CD4-positive, alpha-beta T cell treated with Interleukin-17A for 4 hours (primary cell): ENCODE measurements at regions not wholly inside any gene's neighbourhood (a gene's known extent, or its start where the extent isn't known, plus 50 kb on each side); places are given as distances from the start of the nearest gene placed in this dataset.

ENCODE experiments used
- DNase-seq: peaks from one replicate; pipeline ENCODE4 v3.0.0-alpha.2; 2020; ENCODE audit warnings: mixed read lengths

DNA sequence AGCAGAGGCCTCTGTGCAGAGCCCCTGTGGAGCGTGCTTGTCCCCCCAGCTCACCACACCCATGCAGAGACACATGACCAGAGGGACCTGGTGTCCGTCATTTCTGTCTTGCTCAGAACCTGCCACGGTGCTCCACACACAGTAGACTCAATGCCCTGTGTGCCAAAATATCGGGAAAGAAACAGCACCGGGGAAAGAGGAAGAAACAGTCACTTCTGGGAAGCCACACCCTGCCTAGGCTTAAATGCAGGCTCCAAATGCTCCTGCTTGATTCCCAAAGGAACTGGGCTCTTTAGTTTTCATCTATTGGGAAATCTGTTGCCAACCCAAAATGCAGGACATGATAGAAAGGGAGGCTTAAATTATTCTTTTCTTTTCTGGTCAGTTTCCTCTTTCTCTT is 503.9 kb downstream of the CD83 start:
- DNase-seq = no peak

DNA sequence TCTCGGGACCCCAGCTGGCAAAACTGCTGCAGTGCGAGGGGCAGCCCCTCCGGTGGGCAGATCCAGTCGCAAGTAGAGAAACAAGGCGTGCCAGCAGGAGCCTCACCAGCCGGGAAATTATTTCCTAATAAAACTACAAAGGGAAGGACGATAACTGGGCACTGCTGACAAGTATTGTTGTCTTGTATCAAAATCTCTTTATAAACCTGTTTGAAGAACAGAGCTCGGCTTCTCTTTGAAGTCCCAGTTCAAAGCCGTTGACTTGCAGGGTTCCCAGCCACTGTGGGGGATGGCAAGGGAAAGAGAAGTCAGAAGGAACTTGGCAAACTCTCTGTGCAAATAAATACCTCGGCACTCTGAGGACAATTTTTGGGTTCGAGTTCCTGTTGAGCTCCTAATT is 504.5 kb downstream of the CD83 start:
- peak; percentile 30 for DNase-seq

DNA sequence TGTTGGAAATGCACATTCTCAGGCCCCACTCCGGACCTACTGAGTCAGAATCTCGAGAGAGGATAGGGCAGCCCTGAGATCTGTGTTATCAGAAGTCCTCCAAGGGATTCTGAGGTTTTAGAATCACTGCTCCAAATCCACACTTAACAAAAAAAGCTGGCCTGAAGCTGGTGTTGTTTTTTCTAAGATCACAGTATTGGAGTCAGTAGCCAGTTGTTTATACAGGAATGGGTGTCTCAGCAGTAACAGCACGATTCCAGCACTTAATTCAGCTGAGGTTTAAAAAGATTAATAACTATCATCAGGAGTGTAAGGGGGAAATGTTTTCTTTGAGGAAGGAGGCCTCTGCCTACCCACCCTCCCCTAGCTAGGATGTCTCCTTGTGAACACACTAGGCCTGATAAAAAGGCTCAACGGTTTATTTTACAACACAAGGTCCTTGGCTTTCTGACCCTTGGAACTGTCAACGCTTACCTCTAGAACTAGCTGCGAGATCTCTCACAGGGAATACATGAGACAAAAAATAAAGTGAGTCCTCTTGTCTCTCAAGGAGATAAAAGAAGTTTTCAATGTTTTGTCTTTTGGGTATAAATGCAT is 505.4 kb downstream of the CD83 start:
- DNase-seq = no peak

DNA sequence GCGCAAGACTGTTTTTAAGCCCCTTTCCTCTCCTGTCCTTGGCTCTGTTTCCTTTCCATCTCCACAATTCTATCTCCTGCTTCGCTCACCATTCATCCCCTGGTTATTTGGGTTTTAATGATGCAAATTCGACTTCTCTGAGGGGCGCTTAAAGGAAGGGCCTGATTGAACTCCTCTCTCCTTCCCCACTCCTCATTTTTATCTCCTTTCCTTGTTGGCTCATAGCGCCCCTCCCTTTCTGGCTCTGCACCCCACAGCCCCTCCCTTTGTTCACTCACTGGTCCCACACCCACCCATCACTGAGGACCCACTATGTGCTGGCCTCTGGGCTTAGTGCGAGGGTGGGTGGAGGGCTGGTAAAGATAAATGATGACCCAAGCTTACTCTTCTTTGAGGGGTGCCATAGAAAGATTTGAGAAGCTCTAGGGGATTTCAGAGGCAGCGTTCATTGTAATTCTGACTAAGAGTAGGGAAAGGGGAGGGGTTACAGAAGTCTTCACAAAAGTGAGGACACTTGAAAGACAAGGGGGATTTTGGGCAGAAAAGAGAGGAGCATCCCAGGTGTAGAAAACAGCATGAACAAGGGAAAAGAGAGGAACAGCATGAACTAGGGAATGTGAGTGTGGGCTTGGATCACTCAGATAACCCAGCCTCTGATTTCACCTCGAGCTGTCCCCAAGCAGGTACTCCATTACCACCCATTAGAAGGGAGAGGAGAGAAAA is 507.8 kb downstream of the CD83 start:
- DNase-seq = no peak

DNA sequence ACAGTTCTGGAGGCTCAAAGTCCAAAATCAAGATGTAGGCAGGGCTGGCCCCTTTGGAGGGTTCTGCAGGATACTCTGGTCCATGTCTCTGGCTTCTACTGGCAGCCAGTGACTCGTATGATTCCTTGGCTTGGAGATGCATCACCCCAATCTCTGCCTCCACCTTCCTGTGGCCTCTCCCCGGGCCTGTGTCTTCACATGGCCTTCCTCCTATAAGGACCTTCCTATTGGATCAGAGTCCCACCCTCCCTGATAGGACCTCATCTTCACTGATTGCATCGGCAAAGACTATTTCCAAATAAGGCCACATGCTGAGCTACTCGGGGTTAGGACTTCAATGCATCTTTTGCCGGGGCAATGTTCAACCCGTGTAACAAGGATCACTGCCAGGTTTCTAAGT is 509.0 kb downstream of the CD83 start:
- DNase-seq = no peak

DNA sequence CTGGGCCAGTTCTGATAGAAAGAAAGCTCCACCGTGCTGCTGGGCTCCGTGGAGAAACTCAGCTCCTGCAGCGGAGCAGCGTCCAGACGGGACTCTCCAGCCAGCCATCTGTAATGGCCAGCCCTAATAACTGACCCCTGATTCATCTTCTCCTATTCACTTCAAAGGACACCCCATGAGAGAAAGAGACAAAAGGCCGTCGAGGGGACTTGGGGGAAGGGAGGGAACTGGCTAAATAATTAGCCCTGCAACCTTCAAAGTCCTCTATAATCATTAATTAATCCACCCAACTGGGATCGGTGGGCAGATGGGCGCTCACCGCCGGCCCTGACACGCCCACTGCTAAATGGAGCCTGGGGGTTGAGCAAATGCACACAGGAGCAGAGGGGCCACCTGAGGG is 512.4 kb downstream of the CD83 start:
- no peak for DNase-seq

DNA sequence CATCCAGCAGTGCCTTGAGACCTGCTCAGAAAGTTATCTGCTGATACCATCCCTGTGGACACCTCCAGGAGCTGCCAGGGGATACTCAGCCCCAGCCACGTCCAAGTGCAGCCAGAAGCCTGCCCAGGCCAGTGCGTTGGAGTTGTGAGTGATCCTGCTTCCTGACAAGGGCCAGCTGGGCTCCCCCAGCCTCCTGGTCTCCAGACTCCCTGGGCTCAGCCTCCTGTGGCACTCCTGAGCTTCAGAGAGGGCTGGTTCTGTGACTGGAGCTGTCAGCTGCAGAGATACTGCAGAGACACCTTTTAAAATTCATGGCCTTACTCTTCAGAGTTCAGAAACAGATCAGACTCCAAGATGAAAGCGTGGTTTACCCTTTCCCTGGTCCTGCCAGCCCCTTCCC is 515.9 kb downstream of the CD83 start:
- DNase-seq = peak; percentile 7

DNA sequence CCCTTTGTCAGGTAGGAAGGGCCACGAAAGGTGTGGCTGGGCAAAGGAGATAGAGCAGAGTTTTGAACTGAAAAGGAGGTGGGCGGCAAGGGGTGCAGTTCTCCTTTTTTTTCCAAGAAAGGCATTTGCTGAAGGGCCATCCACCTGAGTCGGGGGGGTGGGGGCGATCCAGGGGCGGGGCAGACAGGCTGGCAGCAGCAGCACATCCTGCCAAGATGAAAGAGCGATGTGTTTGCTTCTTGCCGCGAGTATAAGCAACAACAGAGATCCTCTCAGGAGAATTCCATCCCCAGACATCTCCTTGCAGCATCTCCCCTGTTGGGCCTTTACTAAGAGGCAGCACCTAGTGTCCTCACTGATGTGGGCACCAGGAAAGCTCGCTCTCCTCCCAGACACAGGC is 516.5 kb downstream of the CD83 start:
- peak; percentile 70 for DNase-seq

DNA sequence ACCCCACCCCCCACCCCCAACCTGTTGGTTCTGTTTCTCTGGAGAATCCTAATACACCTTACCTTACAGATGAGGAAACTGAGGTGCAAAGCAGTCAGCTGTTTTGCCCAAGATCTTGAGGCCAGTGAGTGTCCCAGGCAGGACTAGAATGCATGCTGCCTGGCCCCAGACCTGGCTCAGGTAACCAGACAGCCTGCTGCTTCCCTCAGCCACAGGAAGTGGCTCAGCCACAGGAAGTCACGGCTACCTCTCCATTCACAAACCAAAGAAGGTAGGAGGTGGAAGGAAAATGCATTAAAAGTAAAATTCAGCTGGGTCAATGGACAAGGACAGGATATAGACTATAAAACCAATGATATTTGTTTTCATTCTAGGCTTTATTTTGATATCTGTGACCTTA is 517.6 kb downstream of the CD83 start:
- DNase-seq = peak; percentile 72

DNA sequence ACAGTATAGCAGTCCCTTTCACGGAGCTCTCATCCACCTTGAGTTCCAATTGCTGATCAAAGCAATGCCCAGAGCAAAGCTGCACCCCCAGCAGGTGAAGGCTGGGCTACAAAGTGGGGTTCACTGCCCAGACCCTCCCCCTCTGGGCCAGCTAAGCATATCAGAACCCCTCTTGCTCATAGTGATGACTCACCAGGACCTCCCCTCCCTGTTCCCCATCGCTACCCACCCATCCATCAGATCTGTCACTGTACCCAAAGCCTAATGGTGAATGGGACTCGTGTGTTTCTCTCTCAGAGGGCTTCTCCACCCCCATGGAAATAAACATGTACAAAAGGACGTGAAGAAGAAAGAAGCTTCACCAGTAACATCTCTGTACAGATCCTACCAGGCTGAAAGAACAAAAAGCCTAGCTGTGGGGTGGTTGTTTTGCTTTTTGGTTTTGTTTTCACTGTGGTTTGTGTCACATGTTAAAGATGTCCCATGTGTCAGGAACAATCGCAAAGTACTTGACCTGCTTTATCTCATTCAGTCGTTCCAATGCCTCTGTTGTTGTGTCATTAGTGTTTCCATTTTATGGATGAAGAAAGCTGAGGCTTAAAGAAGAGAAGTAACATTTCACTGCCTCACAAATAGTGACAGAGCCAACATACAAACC is 518.5 kb downstream of the CD83 start:
- peak; percentile 37 for DNase-seq

DNA sequence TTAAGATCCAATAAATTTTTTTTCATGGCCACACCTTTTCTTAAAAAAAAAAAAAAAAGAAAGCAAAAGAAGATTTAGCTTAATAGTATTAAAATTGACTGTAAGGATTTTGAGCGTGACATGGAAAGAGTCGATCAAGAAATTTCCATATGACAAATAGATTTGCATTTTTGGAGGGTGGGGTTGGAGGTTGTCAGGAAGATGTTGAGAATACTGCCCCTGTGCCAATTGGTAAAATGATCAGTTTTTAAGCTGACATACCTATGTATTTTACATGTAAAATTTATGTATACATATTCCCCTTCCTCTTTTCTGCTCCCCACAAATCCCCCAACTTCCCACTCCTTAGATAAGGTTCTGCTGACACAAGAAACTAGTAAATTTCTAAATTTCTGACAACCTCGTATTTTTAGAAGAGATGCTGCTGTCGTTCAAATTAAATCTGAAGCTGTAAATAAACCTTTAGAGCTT is 520.9 kb downstream of the CD83 start:
- no peak for DNase-seq

DNA sequence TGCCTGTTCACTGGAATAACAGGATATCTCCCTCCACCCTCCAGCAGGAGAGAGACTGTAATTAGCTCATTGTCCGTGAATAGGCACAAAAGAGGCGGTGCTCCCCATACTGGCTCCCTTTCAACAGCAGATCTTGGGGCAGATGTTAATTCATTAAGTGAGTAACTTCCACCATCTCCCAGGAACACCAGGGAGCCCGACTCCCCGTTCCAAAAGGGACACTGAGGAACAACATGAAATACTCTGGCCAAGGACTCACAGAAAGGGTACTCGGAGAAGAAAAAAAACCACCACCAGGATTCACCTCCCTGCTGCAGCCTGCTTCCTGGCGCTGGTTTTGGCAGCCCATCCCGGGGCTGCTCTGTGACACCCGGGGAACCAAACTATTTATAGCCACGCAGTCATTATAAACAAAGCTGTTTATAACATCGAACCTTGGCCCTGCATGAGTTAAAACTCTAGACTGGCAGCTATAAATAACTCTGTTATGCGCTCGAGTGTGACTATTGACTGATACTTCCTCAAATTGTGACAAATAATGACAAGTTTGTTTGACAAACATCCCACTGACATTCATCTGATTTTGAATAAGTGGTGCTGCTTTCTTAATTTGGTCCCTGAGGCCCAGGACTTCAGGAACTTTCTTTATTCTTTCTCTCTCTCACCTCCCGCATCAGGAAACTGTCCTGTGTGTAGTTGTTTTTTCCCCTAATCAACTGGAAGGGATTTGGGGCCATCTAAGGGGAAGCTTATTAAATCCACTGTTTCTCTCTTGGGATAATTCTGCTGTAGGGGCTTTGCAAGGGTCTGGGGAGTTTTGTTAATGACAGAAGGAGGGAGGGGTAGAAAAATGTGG is 521.6 kb downstream of the CD83 start:
- DNase-seq = no peak

DNA sequence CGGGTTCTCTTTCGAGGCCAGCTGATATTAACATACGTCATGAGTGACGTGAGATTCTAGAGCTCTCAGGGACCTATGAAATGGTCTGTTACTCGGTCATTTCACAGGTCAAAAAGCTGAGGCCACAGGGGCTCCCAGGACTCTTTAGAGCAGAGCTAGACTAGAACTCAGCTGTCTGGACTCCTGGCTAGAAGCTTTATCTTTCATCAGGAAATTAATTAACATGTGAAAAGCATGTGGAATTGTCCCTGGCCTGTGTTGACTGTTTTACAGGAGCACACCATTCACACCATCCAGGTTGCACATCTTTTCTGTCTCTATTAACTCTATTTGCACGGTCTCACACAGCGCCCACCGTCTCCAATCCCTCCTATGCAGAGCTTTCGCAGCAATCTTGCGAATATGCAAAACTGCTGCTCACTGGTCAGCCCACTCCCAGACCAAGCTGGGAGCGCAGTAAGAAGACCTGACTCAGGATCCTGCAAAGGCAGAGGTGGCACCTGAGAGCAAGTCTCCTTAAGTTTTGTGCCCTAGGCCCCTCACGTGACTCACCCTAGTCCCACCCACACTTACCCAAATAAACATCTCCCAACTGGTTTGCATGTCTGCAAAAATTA is 522.5 kb downstream of the CD83 start:
- no peak for DNase-seq

DNA sequence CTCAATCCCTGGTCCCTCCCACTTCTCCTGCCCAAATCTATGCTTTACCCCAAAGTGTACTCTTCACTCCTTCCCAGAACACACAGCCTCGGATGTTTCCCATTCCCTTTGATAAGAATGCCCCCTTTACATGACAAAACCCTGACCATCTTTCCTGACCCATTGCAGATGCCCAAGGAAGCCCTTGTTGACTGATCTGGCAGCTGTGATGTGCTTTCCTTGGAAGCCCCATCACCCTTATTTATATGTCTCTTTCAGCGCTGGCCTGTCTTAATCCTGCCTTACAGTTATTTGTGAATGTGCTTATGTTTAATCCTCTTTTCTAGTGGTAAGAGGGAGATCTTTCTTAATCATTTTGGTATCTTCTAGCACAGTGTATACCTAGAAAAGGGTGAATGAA is 523.1 kb downstream of the CD83 start:
- DNase-seq = no peak

DNA sequence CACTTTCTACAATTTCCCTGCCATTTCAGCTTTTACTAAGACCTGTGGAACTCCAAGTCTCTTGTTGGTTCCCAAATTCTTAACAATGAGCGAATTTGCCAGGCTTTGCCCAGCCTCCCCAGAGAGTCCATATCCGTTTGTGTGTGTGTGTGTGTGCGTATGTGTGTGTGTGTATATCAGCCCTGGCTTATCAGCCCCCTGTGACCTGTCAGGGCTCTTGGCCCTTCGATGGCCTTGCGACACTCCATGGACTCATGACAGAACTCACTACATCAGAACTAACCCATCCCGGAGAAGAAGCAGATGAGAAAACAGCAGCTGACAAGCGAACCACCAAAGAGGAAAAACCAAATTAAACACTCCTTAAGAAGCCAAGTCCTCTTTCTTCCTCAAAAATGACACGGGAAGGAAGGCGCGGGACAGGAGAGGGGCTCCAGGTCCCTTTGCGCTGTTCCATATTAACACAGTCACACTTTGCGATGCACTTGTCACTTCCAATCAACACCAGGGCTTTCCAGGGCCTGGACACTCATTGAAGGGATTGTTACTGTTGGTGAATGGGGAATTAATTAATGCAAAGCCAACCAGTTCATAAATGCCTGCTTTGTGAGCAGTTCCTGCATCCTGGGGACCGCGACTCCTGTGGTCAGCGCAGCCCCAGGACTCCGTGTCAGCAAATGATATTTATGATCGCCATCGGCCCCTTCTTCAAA is 524.0 kb downstream of the CD83 start:
- no peak for DNase-seq

DNA sequence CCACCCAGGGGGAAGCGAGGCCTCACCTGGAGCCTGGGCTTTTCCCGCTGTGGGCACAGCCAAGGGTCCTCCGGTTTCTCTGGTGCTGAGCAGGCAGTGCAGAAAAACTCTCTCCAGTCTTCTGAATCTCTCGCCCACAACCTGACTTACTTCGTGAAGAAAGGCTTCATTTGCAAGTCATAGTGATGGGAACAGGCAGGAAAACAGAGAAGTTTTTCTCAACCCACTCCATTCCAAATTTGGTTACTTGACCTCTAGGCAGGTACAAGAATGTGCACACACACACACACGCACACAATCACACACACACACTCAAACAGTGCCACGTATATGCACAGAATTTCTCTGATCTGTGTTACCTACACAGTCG is 524.5 kb downstream of the CD83 start:
- no peak for DNase-seq

DNA sequence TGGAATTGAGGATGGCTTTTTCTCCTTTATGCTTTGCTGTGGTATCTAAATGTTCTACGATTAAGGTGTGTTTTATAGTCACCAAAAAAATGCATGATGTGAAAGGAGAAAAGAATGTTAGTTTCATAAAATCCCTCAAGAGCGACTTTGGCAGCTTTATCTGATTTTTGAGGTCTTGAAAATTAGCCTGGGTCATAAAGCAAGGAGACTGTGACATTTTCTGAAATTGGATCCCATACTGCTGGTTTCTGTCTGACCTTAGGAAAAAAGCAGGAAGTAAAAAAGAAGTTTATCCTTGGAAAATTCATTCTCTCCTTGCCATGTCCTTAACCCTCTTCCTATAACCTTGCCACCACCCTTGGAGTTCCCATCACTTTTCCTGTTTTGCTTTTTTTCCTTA is 525.3 kb downstream of the CD83 start:
- no peak for DNase-seq

DNA sequence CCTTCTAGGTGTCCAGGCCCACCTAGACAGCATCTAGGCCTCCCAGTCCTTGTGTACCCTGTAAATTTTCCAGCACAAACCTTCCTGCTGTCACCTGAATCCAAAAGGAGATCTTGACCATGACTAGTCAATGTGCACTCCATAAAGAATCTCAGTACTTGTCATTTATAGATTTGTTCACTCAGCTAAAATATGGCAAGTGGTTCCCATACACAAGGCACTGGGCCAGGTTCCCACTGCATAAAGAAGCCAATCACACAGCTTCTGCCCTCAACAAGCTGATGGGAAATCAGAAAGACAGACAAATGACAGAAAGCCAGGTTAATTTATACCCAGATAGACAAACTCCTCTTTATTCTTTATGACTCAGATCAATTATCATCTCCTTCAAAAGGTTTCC is 526.8 kb downstream of the CD83 start:
- DNase-seq = no peak

DNA sequence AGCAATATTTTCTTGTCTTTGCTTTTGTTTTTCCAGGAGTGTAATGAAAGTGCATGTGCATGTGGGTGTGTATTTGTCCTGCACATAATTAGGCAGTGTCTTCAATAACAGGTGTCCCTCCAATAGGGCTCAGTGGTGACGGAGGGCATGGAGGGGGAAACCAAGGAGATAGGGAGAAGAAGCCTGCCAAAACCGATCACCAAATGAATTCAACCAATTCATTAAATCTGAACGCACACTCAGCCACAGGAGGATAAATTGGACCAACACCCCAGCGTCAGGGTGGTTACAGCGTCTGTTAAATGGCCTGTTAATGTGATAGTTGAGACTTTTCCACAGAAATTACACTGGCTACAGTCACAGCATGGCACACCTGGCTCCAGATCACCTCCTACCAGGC is 527.6 kb downstream of the CD83 start:
- no peak for DNase-seq

DNA sequence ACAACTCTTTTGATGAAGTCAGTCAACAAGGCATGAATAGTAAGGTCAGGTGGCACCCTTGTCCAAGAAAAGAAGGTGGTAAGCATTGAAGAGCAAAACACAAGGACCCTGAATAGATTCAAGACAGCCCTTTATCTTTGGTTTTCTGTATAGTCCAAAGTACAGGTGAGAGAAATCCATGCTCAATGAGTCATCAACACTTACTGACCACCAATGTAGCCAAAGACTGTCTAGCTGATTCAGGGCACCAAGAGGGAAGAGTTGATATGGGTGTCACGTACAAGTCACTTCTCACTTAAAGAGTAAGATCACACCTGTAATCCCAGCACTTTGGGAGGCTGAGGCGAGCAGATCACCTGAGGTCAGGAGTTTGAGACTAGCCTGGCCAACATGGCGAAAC is 528.3 kb downstream of the CD83 start:
- DNase-seq = no peak

DNA sequence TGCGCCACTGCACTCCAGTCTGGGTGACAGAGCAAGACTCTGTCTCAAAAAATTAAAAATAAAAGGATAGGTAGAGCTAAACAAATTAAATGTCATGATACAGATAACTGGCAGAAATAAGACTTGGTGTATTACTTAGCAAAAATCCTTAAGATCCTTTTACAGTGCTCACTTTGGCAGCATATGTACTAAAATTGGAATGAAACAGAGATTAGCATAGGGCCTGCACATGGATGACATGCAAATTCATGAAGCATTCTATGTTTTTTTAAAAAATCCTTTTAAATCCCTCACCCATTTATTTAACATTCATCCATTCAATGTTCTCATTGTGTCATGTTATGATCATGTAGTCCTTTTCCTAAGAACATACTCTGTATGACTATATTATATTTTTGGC is 528.8 kb downstream of the CD83 start:
- DNase-seq = no peak

DNA sequence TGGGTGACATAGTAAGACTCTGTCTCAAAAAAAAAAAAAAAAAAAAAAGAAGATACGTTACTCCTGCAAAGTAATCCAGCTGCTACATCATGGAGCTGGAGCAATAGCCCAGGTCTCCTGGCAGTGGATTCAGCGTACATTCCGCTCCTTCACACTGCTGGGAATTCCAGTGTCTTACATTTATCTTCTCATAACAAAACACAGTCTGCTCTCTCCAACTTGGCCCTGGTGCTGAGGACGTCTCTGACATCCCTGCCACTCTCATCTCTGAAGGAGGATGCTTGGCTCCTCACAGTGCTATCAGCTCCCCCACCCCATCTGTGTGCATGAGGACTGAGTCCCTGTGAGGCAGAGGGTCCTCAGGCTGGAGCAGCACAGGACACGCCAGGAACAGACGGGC is 529.8 kb downstream of the CD83 start:
- DNase-seq = no peak
